ENCODE measurements at regions not wholly inside any gene's neighbourhood (a gene's known extent, or its start where the extent isn't known, plus 50 kb on each side); places are given as distances from the start of the nearest gene placed in this dataset.

DNA sequence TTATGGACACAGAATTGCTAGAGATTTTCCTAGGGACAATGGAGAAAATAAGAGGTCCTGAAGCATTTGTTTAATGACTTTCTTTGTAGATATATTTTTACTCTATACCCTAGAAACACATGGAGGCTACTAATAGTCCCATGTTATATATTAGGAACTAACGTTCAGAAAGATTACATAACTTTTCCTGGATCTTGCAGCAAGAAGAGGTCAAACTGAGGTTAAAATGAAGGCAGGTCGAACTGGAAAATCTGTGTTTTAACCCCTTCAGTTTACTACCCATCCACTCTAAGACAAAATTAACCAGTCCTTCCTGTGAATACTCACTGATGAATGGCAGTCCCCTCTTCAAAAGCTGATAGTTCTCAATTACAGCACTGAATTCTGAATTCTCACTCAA is 1415.8 kb upstream of the CELF4 start:
- FAIRE-seq (no peak), DNase-seq (ENCODE audit: low spot score) (no peak)

GRCh38 chr18:38980420-38980819 is 1414.8 kb upstream of the CELF4 start:
- FAIRE-seq (no peak), DNase-seq (ENCODE audit: low spot score) (no peak)

DNA sequence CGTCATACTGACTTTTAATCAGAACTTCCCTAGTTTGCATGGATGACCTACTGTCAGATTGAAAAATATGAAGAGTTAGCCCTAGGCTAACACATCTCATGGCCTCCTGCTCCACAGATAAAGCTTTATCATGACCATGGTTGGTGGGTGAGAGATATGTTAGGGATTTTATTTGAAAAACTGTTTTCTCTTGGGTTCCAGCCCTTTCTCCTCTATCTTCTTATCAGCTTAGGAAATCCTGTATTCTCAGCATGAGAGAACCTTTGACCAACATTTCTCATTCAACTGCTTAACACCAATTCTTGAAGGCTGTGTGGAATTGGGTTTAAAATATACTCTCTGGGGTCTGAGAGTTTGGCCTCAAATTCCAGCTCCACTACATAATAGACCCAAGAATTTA is 1407.0 kb upstream of the CELF4 start:
- FAIRE-seq (no peak), DNase-seq (ENCODE audit: low spot score) (no peak)

DNA sequence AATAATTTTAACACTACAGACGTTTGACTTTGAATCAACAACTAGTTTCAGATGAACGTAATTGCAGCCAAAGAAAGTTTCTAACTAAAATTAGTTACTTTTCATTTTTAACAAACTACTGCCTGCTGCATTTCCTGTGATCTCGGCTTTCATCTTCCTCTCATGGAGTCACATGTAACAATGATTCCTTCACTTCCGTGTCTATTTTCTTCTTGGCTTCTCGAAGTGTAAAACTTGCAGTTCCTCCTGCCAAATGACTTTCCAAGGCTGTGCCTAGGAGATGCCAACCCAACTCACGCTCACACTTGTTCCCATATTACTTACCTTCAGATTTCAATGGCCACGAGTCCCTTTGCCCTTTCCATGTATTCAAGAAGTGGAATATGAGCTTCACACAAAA is 1406.3 kb upstream of the CELF4 start:
- DNase-seq (ENCODE audit: low spot score) (no peak), FAIRE-seq (no peak)

DNA sequence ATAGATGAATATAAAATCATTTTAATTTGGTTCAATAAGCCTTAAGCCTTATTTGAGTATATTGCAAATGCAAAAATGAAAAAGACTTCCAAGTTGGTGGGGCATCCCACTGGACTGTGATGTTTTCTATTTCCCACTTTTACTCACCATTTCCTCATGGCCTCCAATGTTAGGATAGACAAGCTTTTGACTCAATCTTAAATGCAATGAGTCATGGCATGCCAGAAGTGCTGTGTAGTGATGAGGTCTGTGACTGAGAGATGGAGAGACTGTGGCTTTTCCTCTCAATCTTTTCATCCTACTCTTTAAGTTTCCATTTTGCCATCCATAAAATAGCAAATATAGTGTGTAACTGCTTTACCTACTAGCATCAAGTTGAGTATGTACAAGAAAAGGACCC is 1401.2 kb upstream of the CELF4 start:
- no peak for DNase-seq (ENCODE audit: low spot score)
- FAIRE-seq: no peak

DNA sequence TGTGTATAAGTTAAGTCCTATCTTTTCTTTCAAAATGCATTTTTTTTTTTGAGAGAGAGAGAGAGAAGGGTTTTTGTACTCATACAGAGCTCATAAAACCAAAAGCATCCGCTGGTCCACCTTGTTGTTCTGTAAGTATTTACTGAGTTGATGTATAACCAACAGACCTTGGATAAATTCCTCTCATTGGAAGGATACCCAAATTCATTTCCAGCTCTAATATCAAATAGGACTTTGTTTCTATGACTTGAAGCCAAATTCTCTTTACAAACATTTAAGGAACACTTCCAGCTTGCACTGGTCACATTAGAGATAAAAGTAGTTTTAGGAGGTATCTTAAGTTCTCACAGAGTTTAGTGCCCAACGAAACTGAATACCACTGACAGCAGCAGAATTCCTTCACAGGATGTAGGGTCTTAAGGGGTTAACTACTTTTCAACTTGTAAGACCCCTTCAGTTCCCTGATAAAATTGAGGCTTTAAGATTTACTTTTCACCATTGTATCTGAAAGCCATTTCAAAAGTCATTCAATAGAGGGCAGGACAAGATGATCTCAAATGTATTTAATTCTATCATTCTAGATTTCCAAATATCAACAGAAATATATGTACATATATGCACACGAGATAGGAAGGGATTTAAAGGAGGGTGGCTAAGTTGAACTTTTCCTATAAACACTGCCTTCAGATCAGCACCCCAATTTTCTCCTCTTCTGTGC is 1398.5 kb upstream of the CELF4 start:
- no peak for FAIRE-seq
- DNase-seq (ENCODE audit: low spot score): no peak

- DNase-seq (ENCODE audit: low spot score): no peak
- no peak for FAIRE-seq
Observed at GRCh38 chr18:38961880-38962279, 1396.3 kb upstream of the CELF4 start.

GRCh38 chr18:38957736-38958135 is 1392.1 kb upstream of the CELF4 start:
- FAIRE-seq (no peak), DNase-seq (ENCODE audit: low spot score) (no peak)

- no peak for DNase-seq (ENCODE audit: low spot score)
- no peak for FAIRE-seq
Observed at GRCh38 chr18:38956068-38956467, 1390.5 kb upstream of the CELF4 start.

- FAIRE-seq: no peak
Observed at GRCh38 chr18:38951633-38952032, 1386.0 kb upstream of the CELF4 start.

DNA sequence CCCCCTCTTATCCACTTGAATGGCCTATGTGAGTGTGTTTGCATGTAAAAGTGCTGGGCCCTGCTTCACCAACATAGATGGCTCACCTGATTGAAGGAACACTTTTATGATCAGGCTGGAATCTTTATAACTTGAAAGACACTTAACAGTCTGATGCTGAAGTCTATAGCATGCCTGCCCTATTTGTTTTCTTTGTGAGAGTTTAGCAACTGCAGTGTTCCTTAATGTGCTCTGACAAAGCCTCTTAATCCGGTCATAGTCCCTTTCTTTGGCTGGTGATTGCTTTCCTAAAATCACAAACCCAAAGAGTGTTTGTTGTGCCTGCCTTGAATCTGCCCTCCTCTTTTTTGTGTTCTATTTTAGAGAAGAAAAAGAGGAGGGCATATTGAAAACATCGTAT is 1382.8 kb upstream of the CELF4 start:
- DNase-seq (ENCODE audit: low spot score) (no peak), FAIRE-seq (no peak)

More at GRCh38 chr18:38951633-38952032, 1386.0 kb upstream of the CELF4 start:
- DNase-seq (ENCODE audit: low spot score): no peak

- no peak for FAIRE-seq
- DNase-seq (ENCODE audit: low spot score): no peak
Observed at GRCh38 chr18:38944446-38945024, 1378.9 kb upstream of the CELF4 start.

GRCh38 chr18:38941711-38942561 is 1376.3 kb upstream of the CELF4 start:
- FAIRE-seq (no peak), DNase-seq (ENCODE audit: low spot score) (no peak)

- FAIRE-seq (no peak), DNase-seq (ENCODE audit: low spot score) (peak; percentile 28)
Observed at GRCh38 chr18:38940863-38941531, 1375.4 kb upstream of the CELF4 start.

DNA sequence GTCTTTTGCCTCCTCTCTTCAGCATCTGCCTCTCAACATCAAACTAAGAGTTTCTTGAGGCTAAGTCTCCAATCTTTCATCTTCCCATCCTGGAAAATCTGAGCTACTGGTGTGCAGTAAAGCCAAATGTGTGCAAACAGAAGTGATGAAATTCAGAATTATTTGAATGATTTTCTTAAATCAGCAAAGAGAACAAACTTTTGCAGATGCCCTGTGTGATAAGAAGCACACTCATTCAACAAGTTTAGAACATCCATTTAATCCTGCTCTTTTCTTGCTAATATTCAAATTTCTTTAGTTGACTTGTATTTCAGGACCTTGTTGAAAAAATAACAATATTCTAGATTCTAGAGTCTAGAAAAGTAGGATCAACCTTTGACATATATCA is 1374.9 kb upstream of the CELF4 start:
- DNase-seq (ENCODE audit: low spot score): no peak
- no peak for FAIRE-seq

- DNase-seq (ENCODE audit: low spot score) (no peak), FAIRE-seq (no peak)
Observed at GRCh38 chr18:38933910-38934510, 1368.4 kb upstream of the CELF4 start.

DNA sequence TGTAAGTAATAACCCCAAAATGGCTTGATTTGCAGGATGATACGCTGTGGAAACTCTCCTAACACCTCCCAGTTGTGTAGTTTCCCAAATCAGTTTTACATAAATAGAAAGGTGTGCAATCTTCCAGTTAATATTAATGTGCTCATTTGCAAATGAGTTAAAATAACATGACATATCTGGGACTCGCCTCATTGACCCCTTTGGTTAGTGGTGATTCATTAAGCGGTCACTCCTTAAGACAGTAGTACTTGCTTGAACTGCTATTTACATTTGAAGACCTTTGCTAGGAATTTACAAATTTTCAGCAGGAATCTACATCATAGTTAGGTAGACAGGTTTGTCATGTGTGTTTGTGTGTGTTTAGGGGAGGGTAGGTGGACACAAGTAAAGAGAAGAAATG is 1367.7 kb upstream of the CELF4 start:
- FAIRE-seq: no peak
- no peak for DNase-seq (ENCODE audit: low spot score)

- FAIRE-seq: no peak
- no peak for DNase-seq (ENCODE audit: low spot score)
Observed at GRCh38 chr18:38932752-38933151, 1367.2 kb upstream of the CELF4 start.

GRCh38 chr18:38931754-38932050 is 1366.1 kb upstream of the CELF4 start:
- DNase-seq (ENCODE audit: low spot score) (no peak), FAIRE-seq (no peak)

GRCh38 chr18:38930881-38931753 is 1365.5 kb upstream of the CELF4 start:
- DNase-seq (ENCODE audit: low spot score) (no peak), FAIRE-seq (no peak)

DNA sequence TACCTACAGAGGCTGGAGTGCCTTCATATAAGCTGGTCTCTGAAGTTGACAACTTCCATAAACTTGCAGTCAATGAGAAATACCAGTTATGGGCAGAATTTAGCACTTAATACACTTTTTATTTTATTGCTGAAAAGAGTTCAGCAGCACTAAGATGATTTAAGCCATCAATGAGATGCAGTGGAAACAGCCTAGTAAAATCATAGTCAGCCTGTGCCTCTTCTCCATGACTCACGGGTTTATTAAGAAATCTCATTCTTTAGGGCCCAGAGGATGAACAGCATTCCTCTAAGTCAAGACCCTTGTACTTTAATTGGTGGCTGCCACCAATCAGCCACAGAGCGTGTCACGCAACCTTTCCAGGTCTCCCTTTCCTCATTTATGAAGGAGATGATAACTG is 1357.9 kb upstream of the CELF4 start:
- FAIRE-seq (no peak), DNase-seq (ENCODE audit: low spot score) (no peak)
